GM13977 (cell line): ENCODE measurements at regions not wholly inside any gene's neighbourhood (a gene's known extent, or its start where the extent isn't known, plus 50 kb on each side); places are given as distances from the start of the nearest gene placed in this dataset.
"Not testable (repeated sequence)": the region's sequence is repeated elsewhere in the genome, so short reads cannot be mapped to it uniquely, and the experiment has no call there.

Experiments
- DNase-seq: peaks from one replicate; pipeline ENCODE4 v3.0.0; 2012; ENCODE audit warnings: low spot score
- in situ Hi-C: fragments of 300-500 bp; cut with MboI; formaldehyde crosslinking; loops from one replicate; pipeline ENCODE4 v1.12.0; 2022; ENCODE audit warnings: low sequenced_read_pairs, low pct_unique_long_range_greater_than_20kb, mixed read lengths, inconsistent platforms; ENCODE audit not compliant: unreplicated experiment
- TF ChIP-seq, protein P1 (sequence below): IDR thresholded peaks from 2 replicates; pipeline ENCODE4 v1.5.1; 2012; ENCODE audit warnings: mild to moderate bottlenecking, control low read depth; ENCODE audit not compliant: insufficient read depth; ENCODE audit errors: extremely low read depth, missing control alignments

DNA sequence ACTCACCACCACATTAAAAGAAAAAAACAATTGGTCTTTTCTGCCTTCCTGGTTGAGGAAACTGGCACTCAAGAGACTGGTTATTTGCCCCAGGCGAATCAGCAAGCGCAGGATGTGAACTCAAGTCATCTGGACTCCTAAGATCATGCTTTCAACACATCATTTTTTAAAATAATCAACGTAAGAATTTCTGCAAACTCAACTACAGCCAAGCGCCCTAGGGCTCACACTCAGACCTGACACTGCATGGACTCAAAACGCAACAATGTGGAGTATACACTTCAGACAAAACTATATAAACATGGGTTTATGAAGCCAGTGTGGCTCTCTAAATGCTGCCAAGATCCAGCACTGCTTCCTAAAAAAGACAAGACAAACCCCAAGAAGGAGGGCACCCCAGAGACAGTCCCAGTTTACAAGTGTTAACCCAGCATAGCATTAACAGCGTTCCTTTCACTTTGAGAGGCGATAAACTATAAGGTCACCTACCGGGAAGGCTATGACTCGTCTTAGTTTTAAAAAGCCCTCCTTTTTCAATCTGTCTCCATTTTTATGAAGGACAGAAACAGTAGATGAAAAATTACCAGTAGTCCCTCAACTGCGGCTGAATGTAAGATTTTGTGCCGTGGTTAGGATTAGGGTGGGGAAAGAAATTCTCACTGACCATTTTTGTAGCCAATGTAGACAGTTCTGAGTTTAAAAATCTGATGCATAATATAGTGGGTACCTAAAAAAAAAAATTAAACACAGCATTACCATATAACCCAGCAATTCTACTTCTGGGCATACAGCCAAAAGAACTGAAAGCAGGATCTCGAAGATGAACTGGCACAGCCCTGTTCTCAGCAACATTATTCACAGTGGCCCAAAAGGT, 54.8 kb downstream of the SIPA1L2 start:
- no peak for DNase-seq
- TF ChIP-seq, protein P1, sequence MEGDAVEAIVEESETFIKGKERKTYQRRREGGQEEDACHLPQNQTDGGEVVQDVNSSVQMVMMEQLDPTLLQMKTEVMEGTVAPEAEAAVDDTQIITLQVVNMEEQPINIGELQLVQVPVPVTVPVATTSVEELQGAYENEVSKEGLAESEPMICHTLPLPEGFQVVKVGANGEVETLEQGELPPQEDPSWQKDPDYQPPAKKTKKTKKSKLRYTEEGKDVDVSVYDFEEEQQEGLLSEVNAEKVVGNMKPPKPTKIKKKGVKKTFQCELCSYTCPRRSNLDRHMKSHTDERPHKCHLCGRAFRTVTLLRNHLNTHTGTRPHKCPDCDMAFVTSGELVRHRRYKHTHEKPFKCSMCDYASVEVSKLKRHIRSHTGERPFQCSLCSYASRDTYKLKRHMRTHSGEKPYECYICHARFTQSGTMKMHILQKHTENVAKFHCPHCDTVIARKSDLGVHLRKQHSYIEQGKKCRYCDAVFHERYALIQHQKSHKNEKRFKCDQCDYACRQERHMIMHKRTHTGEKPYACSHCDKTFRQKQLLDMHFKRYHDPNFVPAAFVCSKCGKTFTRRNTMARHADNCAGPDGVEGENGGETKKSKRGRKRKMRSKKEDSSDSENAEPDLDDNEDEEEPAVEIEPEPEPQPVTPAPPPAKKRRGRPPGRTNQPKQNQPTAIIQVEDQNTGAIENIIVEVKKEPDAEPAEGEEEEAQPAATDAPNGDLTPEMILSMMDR, result no peak
- in situ Hi-C loops, result no loop called here

DNA sequence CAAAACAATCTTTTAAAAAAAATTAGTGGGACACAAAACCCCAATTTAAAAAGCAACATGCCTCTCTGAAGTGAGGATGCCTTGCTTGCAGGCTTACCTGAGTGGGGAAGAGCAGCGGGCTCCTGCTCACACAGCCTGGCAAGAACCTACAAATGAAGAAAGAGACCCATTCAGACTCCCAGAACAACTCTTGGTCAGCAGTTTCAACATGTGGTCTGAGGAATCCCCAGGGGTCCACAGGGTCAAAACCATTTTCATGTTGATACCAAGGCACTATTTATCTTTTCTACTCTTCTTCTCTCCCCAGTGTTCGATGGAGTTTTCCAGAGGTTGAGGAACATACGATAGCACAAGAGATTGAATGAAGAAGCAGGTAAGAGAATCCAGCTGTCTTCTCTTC, 55.9 kb downstream of the SIPA1L2 start:
- TF ChIP-seq, protein P1, result no peak
- in situ Hi-C loops, result no loop called here
- DNase-seq, result no peak

DNA sequence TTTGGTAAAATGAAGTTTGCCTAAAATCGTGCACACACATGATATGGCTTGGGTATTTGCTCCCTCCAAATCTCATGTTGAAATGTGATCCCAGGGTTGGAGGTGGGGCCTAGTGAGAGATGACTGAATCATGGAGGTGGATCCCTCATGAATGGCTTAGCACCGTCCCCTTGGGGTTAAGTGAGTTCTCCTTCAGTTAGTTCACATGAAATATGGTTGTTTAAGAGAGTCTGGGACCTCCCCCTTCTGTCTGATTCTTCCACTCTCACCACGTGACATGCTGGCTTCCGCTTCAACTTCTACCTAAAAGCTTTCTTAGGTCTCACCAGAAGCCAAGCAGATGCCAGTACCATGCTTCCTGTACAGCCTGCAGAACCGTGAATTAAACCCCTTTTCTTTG, 58.4 kb downstream of the SIPA1L2 start:
- TF ChIP-seq, protein P1, result no peak
- in situ Hi-C loops, result no loop called here
- no peak for DNase-seq

DNA sequence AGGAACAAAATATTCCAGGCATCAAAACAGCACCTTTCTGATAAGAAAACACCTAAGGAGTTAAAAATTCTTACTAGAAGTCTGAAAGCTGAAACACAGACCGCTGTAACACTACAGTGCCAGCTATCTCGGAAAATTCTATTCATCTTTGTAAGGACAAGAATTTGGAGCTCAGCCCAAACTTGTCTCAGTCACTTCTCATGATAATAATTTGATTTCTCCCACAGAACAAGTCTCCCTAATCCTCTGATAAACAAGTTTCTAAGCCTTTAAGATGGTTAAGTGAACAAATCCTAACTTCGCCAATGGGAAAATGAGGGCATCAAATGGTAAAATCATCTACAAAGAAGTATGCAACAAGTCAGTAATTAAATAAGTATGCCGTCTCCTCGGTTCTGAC, 59.9 kb downstream of the SIPA1L2 start:
- in situ Hi-C loops, result no loop called here
- no peak for DNase-seq
- TF ChIP-seq, protein P1, result no peak

DNA sequence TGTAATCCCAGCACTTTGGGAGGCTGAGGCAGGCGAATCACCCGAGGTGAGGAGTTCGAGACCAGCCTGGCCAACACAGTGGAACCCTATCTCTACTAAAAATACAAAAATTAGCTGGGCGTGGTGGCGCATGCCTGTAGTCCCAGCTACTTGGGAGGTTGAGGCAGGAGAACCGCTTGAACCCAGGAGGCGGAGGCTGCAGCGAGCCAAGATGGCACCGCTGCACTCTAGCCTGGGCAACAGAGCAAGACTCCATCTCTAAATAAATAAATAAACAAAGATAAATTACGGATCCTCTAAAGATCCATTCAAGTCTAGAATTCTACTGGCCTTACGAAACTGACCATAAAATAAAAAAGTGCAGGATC, 60.4 kb downstream of the SIPA1L2 start:
- DNase-seq, in situ Hi-C loops: not testable (repeated sequence)

DNA sequence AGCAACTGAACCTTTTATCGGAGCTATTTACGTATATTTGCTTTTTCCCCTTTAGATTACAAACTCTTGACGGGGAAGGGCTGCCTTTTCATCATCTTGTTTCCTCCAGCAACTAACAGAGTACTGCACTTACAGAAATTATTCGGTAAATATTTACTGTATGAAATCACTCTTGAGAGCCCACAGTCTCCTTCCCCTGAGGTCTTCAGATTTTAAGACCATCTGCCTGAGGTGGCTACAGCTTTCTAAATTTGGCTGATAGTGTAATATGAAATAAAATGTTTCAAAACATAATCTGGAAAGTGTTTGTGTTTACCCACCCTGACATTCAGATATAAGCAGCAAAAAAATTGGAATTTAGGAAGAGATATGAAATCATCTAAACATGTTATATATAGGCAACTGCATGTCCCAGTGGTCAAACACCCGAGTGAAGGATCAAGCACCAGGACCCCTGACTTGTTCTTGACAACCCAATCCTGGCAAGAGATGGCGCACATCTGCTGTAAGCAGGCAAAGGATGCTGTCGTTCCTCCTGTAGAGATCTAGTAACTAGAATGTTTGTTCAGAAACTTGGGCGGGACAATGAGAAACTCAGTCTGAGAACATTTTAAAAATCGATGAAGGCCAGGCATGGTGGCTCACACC, 60.9 kb downstream of the SIPA1L2 start:
- TF ChIP-seq, protein P1, result no peak
- DNase-seq, result no peak
- in situ Hi-C loops, result no loop called here

DNA sequence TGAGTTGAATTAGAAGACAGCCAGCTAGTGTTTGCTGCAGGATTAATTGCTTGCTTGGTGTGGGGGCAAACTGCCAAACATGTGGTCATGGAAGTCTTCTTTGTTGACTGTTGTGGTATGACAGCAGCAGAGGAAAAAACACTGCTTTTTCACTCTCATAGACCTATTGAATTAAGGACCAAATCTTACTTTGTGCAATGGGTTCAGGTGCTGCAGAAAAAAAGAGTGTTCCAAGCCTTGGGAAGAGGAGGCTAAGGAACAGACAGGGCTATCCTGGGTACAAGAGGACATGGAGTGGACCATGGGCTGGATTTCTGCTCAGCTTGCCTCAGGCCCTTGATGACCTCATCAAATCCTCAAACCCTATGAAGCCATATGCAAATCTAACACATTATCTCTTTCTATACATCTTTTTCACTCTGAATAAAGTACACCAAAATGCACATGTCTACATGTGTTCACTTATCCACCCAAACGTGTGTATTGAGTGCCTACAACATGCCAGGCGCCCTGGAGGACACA, 61.5 kb downstream of the SIPA1L2 start:
- TF ChIP-seq, protein P1, result no peak
- in situ Hi-C loops, result no loop called here
- DNase-seq, result no peak
